Neural progenitor cell (in vitro differentiated cells): ENCODE measurements at regions not wholly inside any gene's neighbourhood (a gene's known extent, or its start where the extent isn't known, plus 50 kb on each side); places are given as distances from the start of the nearest gene placed in this dataset.
"Not testable (repeated sequence)": the region's sequence is repeated elsewhere in the genome, so short reads cannot be mapped to it uniquely, and the experiment has no call there.

Experiments
- DNase-seq: peaks from one replicate; pipeline ENCODE4 v3.0.0-alpha.2; 2016; ENCODE audit warnings: low spot score
- H2AFZ ChIP-seq: fragments of 200-600 bp; sonication (generic); replicated peaks from 2 replicates; pipeline ENCODE4 v1.6.1; 2016; ENCODE audit warnings: antibody characterized with exemption
- H3F3A ChIP-seq: fragments of 200-600 bp; sonication (generic); 2 replicates; pipeline ENCODE4 v1.6.1; 2016; ENCODE audit warnings: antibody characterized with exemption, low read depth
- H3K27ac ChIP-seq: fragments of 200-600 bp; sonication (generic); 2 replicates; pipeline ENCODE4 v1.5.1; 2016; ENCODE audit warnings: mild to moderate bottlenecking
- H3K27me3 ChIP-seq: fragments of 200-600 bp; sonication (generic); 2 replicates; pipeline ENCODE4 v1.6.1; 2016; ENCODE audit warnings: mild to moderate bottlenecking, moderate library complexity
- H3K36me3 ChIP-seq: fragments of 200-600 bp; sonication (generic); 2 replicates; pipeline ENCODE4 v1.5.1; 2016
- H3K4me1 ChIP-seq: fragments of 200-600 bp; sonication (generic); 2 replicates; pipeline ENCODE4 v1.6.1; 2016; ENCODE audit warnings: mixed run types
- H3K4me2 ChIP-seq: fragments of 200-600 bp; sonication (generic); 2 replicates; pipeline ENCODE4 v1.6.1; 2016
- H3K4me3 ChIP-seq: fragments of 200-600 bp; sonication (generic); 2 replicates; pipeline ENCODE4 v1.5.1; 2016
- H3K79me2 ChIP-seq: fragments of 200-600 bp; sonication (generic); 2 replicates; pipeline ENCODE4 v1.6.1; 2016; ENCODE audit warnings: low read depth
- H3K9ac ChIP-seq: fragments of 200-600 bp; sonication (generic); 2 replicates; pipeline ENCODE4 v1.6.1; 2016
- H3K9me3 ChIP-seq: fragments of 200-600 bp; sonication (generic); 2 replicates; pipeline ENCODE4 v1.5.1; 2016; ENCODE audit warnings: low read depth
- H4K20me1 ChIP-seq: fragments of 200-600 bp; sonication (generic); 2 replicates; pipeline ENCODE4 v1.6.1; 2016; ENCODE audit warnings: low read depth
- H3K27ac Mint-ChIP-seq: 3 replicates; pipeline ENCODE4 v1.8.0; 2021; ENCODE audit warnings: mixed read lengths
- H3K27me3 Mint-ChIP-seq: 2 replicates; pipeline ENCODE4 v1.8.0; 2022; ENCODE audit warnings: low read depth, mild to moderate bottlenecking, inconsistent platforms, moderate library complexity, mixed read lengths; ENCODE audit not compliant: insufficient read depth
- H3K36me3 Mint-ChIP-seq: 3 replicates; pipeline ENCODE4 v1.8.0; 2021; ENCODE audit warnings: mixed read lengths
- H3K4me1 Mint-ChIP-seq: 3 replicates; pipeline ENCODE4 v1.8.0; 2021; ENCODE audit warnings: mixed read lengths
- H3K4me3 Mint-ChIP-seq: 3 replicates; pipeline ENCODE4 v1.8.0; 2021; ENCODE audit warnings: mild to moderate bottlenecking, moderate library complexity, mixed read lengths
- H3K9me3 Mint-ChIP-seq: 3 replicates; pipeline ENCODE4 v1.8.0; 2020; ENCODE audit warnings: mixed read lengths
- CTCF ChIP-seq: fragments of 200-600 bp; sonication (generic); IDR thresholded peaks from 2 replicates; pipeline ENCODE4 v1.5.1; 2017; ENCODE audit warnings: antibody characterized with exemption, mild to moderate bottlenecking
- EZH2 ChIP-seq: fragments of 200-600 bp; sonication (generic); IDR thresholded peaks from 2 replicates; pipeline ENCODE4 v1.6.1; 2017; ENCODE audit warnings: antibody characterized with exemption, mild to moderate bottlenecking, moderate library complexity
- EZH2phosphoT487 ChIP-seq: fragments of 200-600 bp; sonication (generic); IDR thresholded peaks from 2 replicates; pipeline ENCODE4 v1.6.1; 2017; ENCODE audit warnings: antibody characterized with exemption

GRCh38 chr18:62647179-62647578 is 68.2 kb upstream of the PHLPP1 start:
- TF ChIP-seq EZH2phosphoT487: no peak
- no peak for TF ChIP-seq EZH2
- TF ChIP-seq CTCF: no peak
- DNase-seq: no peak
- no peak overlapping the region for H3K4me2 ChIP-seq
- peaks cover 23% of the 10 kb centered on the region for H3K4me1 Mint-ChIP-seq
- peaks cover 2% of the 10 kb centered on the region for H3K27me3 Mint-ChIP-seq
- H3K27me3 ChIP-seq: no peaks in the 10 kb centered on the region
- no peak overlapping the region for H2AFZ ChIP-seq
- H3F3A ChIP-seq: peaks cover 16% of the 10 kb centered on the region
- H3K4me1 ChIP-seq: peaks cover 15% of the 10 kb centered on the region
- H3K9me3 ChIP-seq: no peaks in the 10 kb centered on the region
- H3K27ac ChIP-seq: no peak overlapping the region
- H3K27ac Mint-ChIP-seq: no peak overlapping the region
- no peaks in the 10 kb centered on the region for H4K20me1 ChIP-seq
- H3K36me3 ChIP-seq: no peaks in the 10 kb centered on the region
- no peak overlapping the region for H3K4me3 ChIP-seq
- H3K36me3 Mint-ChIP-seq: peaks cover 4% of the 10 kb centered on the region
- H3K79me2 ChIP-seq: no peaks in the 10 kb centered on the region
- no peak overlapping the region for H3K4me3 Mint-ChIP-seq
- H3K9me3 Mint-ChIP-seq: peaks cover 6% of the 10 kb centered on the region
- H3K9ac ChIP-seq: no peak overlapping the region

GRCh38 chr18:62648045-62648678 is 67.2 kb upstream of the PHLPP1 start:
- H3K4me3 Mint-ChIP-seq: no peak overlapping the region
- Histone ChIP-seq H3F3A (peaks cover 8% of the 10 kb centered on the region), H3K36me3 (no peaks in the 10 kb centered on the region), H4K20me1 (no peaks in the 10 kb centered on the region), H3K4me2 (no peak overlapping the region), H3K9ac (no peak overlapping the region), H3K9me3 (no peaks in the 10 kb centered on the region), H3K27me3 (no peaks in the 10 kb centered on the region), H2AFZ (no peak overlapping the region), H3K79me2 (no peaks in the 10 kb centered on the region), H3K4me1 (peaks cover 7% of the 10 kb centered on the region), H3K4me3 (no peak overlapping the region), H3K27ac (no peak overlapping the region)
- peaks cover 2% of the 10 kb centered on the region for H3K27me3 Mint-ChIP-seq
- H3K4me1 Mint-ChIP-seq: peaks cover 18% of the 10 kb centered on the region
- H3K27ac Mint-ChIP-seq: no peak overlapping the region
- peaks cover 6% of the 10 kb centered on the region for H3K9me3 Mint-ChIP-seq
- DNase-seq: no peak
- H3K36me3 Mint-ChIP-seq: peaks cover 4% of the 10 kb centered on the region
- TF ChIP-seq EZH2: no peak
- no peak for TF ChIP-seq EZH2phosphoT487
- no peak for TF ChIP-seq CTCF

GRCh38 chr18:62651276-62652056 is 63.9 kb upstream of the PHLPP1 start:
- no peak overlapping the region for H3K4me2 ChIP-seq
- Mint-ChIP-seq H3K4me3 (no peak overlapping the region), H3K27ac (peak overlapping the region; percentile 74), H3K36me3 (no peaks in the 10 kb centered on the region), H3K27me3 (peaks cover 3% of the 10 kb centered on the region), H3K4me1 (peaks cover 12% of the 10 kb centered on the region), H3K9me3 (no peaks in the 10 kb centered on the region)
- peak overlapping the region; percentile 47 for H2AFZ ChIP-seq
- H3K36me3 ChIP-seq: no peaks in the 10 kb centered on the region
- H3K4me3 ChIP-seq: no peak overlapping the region
- H3K9ac ChIP-seq: no peak overlapping the region
- H3K27me3 ChIP-seq: no peaks in the 10 kb centered on the region
- no peak overlapping the region for H3K27ac ChIP-seq
- DNase-seq: no peak
- H3K79me2 ChIP-seq: no peaks in the 10 kb centered on the region
- no peaks in the 10 kb centered on the region for H3F3A ChIP-seq
- H4K20me1 ChIP-seq: no peaks in the 10 kb centered on the region
- no peak for TF ChIP-seq EZH2
- H3K9me3 ChIP-seq: no peaks in the 10 kb centered on the region
- H3K4me1 ChIP-seq: no peaks in the 10 kb centered on the region

GRCh38 chr18:62652057-62652629 is 63.2 kb upstream of the PHLPP1 start:
- not testable (repeated sequence) for H3K79me2 ChIP-seq, H3K9ac ChIP-seq, H4K20me1 ChIP-seq, H2AFZ ChIP-seq, H3K4me2 ChIP-seq, H3K27me3 Mint-ChIP-seq, H3K4me3 Mint-ChIP-seq, H3F3A ChIP-seq, H3K4me3 ChIP-seq, H3K9me3 Mint-ChIP-seq, H3K27me3 ChIP-seq, H3K36me3 ChIP-seq, DNase-seq, H3K4me1 ChIP-seq, H3K36me3 Mint-ChIP-seq, H3K27ac ChIP-seq, H3K9me3 ChIP-seq
- Mint-ChIP-seq H3K27ac (peak overlapping the region; percentile 74), H3K4me1 (peaks cover 12% of the 10 kb centered on the region)
